OCI-LY7 (cell line): ENCODE measurements at regions not wholly inside any gene's neighbourhood (a gene's known extent, or its start where the extent isn't known, plus 50 kb on each side); places are given as distances from the start of the nearest gene placed in this dataset.

Source experiments
- BruUV-seq: library from RNA; stranded (reverse); fragments of 400-500 nt; replicated peaks from 2 replicates; lab custom pipeline; 2021; lab: Mats Ljungman, UMichigan
- CTCF ChIA-PET: fragments of 300-600 bp; sonication (Branson Sonifier 250); formaldehyde crosslinking; loops from one replicate; lab custom pipeline; 2022; ENCODE audit warnings: antibody characterized with exemption; ENCODE audit not compliant: unreplicated experiment; lab: Charles Lee
- POLR2A ChIA-PET: fragments of 300-600 bp; sonication (Branson Sonifier 250); formaldehyde crosslinking; loops from one replicate; lab custom pipeline; 2022; ENCODE audit warnings: antibody characterized with exemption; lab: Charles Lee
- DNase-seq: peaks from one replicate; pipeline ENCODE4 v3.0.0-alpha.2; 2015; ENCODE audit warnings: low spot score
- H2AFZ ChIP-seq: fragments of 200-600 bp; sonication (generic), shearing (Covaris generic); 2 replicates; pipeline ENCODE4 v1.6.1; 2014; ENCODE audit warnings: mild to moderate bottlenecking, antibody characterized with exemption, low read length, moderate library complexity
- H3K27ac ChIP-seq: fragments of 200-600 bp; sonication (generic); 2 replicates; pipeline ENCODE4 v1.5.1; 2014; ENCODE audit warnings: mixed run types, low read depth, mild to moderate bottlenecking, moderate library complexity, low read length, inconsistent platforms; ENCODE audit not compliant: poor library complexity, severe bottlenecking
- H3K36me3 ChIP-seq: fragments of 200-600 bp; sonication (generic); 2 replicates; pipeline ENCODE4 v1.6.1; 2014; ENCODE audit warnings: mild to moderate bottlenecking, antibody characterized with exemption, low read length, moderate library complexity, mixed read lengths; ENCODE audit not compliant: insufficient read depth
- H3K4me1 ChIP-seq: fragments of 200-600 bp; sonication (generic); 2 replicates; pipeline ENCODE4 v1.5.1; 2014; ENCODE audit warnings: mild to moderate bottlenecking, low read length; ENCODE audit not compliant: insufficient read depth, poor library complexity, severe bottlenecking
- H3K4me2 ChIP-seq: fragments of 200-600 bp; sonication (generic); 2 replicates; pipeline ENCODE4 v1.6.1; 2014; ENCODE audit warnings: mild to moderate bottlenecking, low read length
- H3K4me3 ChIP-seq: fragments of 200-600 bp; sonication (generic); 2 replicates; pipeline ENCODE4 v1.5.1; 2014; ENCODE audit warnings: mild to moderate bottlenecking, low read depth, low read length; ENCODE audit not compliant: poor library complexity, severe bottlenecking
- H3K79me2 ChIP-seq: fragments of 200-600 bp; sonication (generic); 2 replicates; pipeline ENCODE4 v1.6.1; 2016; ENCODE audit warnings: low read depth, mild to moderate bottlenecking, low read length, moderate library complexity, mixed read lengths; ENCODE audit not compliant: insufficient read depth
- H3K9me2 ChIP-seq: fragments of 200-600 bp; sonication (generic); 2 replicates; pipeline ENCODE4 v1.6.1; 2016; ENCODE audit warnings: mild to moderate bottlenecking, low read length, mixed read lengths; ENCODE audit not compliant: insufficient read depth
- H3K9me3 ChIP-seq: fragments of 200-600 bp; sonication (generic); 2 replicates; pipeline ENCODE4 v1.6.1; 2014; ENCODE audit warnings: mild to moderate bottlenecking, mixed run types, low read length, mixed read lengths
- H4K20me1 ChIP-seq: fragments of 200-600 bp; sonication (generic); 2 replicates; pipeline ENCODE4 v1.6.1; 2014; ENCODE audit warnings: mild to moderate bottlenecking, antibody characterized with exemption, low read length, moderate library complexity, mixed read lengths; ENCODE audit not compliant: insufficient read depth
- CTCF ChIP-seq: fragments of 200-600 bp; sonication (generic); conservative IDR thresholded peaks from 2 replicates; pipeline ENCODE4 v1.5.1; 2014; ENCODE audit warnings: mild to moderate bottlenecking, antibody characterized with exemption, low read length, moderate library complexity, mixed read lengths
- EZH2phosphoT487 ChIP-seq: fragments of 200-600 bp; sonication (generic); IDR thresholded peaks from 2 replicates; pipeline ENCODE4 v1.6.1; 2018; ENCODE audit warnings: low read depth, borderline replicate concordance, mild to moderate bottlenecking, mixed run types, antibody characterized with exemption, low read length, moderate library complexity, mixed read lengths
- intact Hi-C: fragments of 100-400 bp; cut with micrococcal nuclease; formaldehyde crosslinking; loops from one replicate; pipeline ENCODE4 v1.10.0; 2022; ENCODE audit not compliant: unreplicated experiment

GRCh38 chr3:180417241-180417640, 184.7 kb upstream of the TTC14 start:
- ChIA-PET POLR2A (no interaction called here), CTCF (no interaction called here)
- BruUV-seq = no TSS peak
- H4K20me1 ChIP-seq = no peaks in the 10 kb centered on the region
- H2AFZ ChIP-seq = no peak overlapping the region
- no peak for TF ChIP-seq EZH2phosphoT487
- no peak for TF ChIP-seq CTCF
- H3K27ac ChIP-seq = no peak overlapping the region
- no peaks in the 10 kb centered on the region for H3K9me2 ChIP-seq
- DNase-seq = no peak
- H3K79me2 ChIP-seq = no peaks in the 10 kb centered on the region
- H3K4me1 ChIP-seq = no peaks in the 10 kb centered on the region
- no peak overlapping the region for H3K4me2 ChIP-seq
- no peaks in the 10 kb centered on the region for H3K9me3 ChIP-seq
- H3K36me3 ChIP-seq = no peaks in the 10 kb centered on the region
- intact Hi-C loops = no loop called here
- H3K4me3 ChIP-seq = no peak overlapping the region

DNA sequence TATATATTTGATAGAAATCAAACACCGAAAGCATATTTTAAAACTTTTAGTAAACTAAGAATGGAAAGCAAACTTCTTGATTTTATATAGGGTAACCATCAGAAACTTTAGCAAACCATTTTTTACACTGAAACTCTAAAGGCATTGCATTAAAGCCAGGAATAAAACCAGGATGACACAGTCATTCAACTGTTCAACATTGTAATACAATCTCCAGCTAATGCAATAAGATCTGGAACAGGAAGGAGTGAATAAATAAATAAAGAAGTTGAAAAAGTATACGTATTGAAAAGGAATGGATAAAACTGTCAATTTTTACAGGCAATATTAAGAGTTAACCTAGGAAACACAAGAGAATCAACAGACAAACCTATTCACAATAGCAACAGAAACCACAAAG, 181.9 kb upstream of the TTC14 start:
- no peaks in the 10 kb centered on the region for H3K36me3 ChIP-seq
- CTCF ChIA-PET = no interaction called here
- no peak overlapping the region for H3K4me3 ChIP-seq
- no peaks in the 10 kb centered on the region for H4K20me1 ChIP-seq
- no peak for TF ChIP-seq EZH2phosphoT487
- TF ChIP-seq CTCF = no peak
- intact Hi-C loops = no loop called here
- no peaks in the 10 kb centered on the region for H3K4me1 ChIP-seq
- H3K9me3 ChIP-seq = no peaks in the 10 kb centered on the region
- BruUV-seq = no TSS peak
- no peak overlapping the region for H3K27ac ChIP-seq
- no peaks in the 10 kb centered on the region for H3K79me2 ChIP-seq
- no peak overlapping the region for H3K4me2 ChIP-seq
- no peak overlapping the region for H2AFZ ChIP-seq
- no peak for DNase-seq
- no peaks in the 10 kb centered on the region for H3K9me2 ChIP-seq
- POLR2A ChIA-PET = no interaction called here

DNA sequence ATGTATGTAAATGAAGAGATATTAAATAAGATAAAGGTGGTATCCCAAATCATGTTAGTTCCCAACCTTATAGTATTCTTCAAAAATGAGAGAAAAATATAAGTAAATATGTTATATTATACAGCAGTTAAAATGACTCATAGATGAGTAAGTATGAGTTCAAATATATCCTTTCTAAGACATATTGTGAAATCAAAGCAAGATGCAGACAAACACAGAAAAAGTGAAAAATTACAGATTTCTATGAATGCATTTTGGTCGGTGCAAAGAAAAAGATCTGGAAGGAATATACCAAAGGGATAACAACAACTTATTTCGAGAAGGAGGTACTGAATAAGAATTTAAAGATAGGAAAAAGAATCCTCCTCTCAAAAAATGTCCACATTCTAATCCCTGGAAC, 181.2 kb upstream of the TTC14 start:
- H4K20me1 ChIP-seq = no peaks in the 10 kb centered on the region
- H3K4me1 ChIP-seq = no peaks in the 10 kb centered on the region
- no TSS peak for BruUV-seq
- H2AFZ ChIP-seq = no peak overlapping the region
- POLR2A ChIA-PET = no interaction called here
- no peaks in the 10 kb centered on the region for H3K9me3 ChIP-seq
- CTCF ChIA-PET = no interaction called here
- H3K4me2 ChIP-seq = no peak overlapping the region
- H3K4me3 ChIP-seq = no peak overlapping the region
- DNase-seq = no peak
- H3K36me3 ChIP-seq = no peaks in the 10 kb centered on the region
- no peak for TF ChIP-seq CTCF
- no peak for TF ChIP-seq EZH2phosphoT487
- H3K27ac ChIP-seq = no peak overlapping the region
- no peaks in the 10 kb centered on the region for H3K79me2 ChIP-seq
- no peaks in the 10 kb centered on the region for H3K9me2 ChIP-seq
- intact Hi-C loops = no loop called here
